ENCODE measurements at regions not wholly inside any gene's neighbourhood (a gene's known extent, or its start where the extent isn't known, plus 50 kb on each side); places are given as distances from the start of the nearest gene placed in this dataset.

DNA sequence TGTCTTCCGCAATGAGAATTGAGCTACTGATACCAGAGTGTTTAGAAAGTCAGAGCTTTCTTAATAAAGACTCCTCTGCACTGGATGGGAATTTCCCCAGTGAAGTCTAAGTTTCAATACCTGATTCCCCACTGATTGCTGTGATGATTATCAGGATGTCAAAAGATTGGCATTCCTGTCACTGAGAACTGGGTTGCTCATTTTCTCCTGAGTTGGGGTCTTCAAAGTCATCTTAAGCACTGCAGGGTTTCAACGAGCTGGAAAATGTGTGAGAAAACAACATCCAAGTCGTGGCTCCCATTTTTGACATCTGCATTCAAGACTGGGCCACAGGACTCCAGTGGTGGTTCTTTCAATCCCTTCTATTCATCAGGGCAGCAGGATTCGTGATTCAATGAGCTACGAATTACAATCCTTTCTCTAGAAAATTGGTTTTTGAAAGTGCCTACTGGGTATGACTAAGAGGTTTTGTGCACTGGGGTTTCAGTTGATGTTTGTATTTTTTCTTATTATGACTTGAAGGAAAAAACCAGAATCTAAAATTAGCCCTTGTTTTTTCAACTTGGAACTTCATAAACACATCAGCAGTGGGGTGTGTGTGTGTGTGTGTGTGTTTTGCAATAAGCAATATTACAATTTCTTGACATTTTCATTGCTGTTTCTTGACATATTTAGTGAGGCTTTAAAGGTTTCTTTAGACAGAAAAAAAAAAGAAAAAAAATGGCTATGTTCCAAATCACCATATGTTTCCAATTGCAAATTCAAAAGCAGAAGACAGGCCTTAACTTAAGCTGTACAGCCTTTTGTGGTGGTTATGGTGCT, 233.0 kb downstream of the FAM76B start:
- Histone ChIP-seq H3K4me3 (no peak overlapping the region), H3K4me1 (no peaks in the 10 kb centered on the region), H3K9me3 (no peaks in the 10 kb centered on the region), H3K36me3 (no peaks in the 10 kb centered on the region), H3K27ac (no peak overlapping the region), H3K27me3 (no peaks in the 10 kb centered on the region)
- intact Hi-C loops (cut with DNase I), result no loop called here
- ATAC-seq, result no peak
- no peak for DNase-seq
- TF ChIP-seq, protein P1, sequence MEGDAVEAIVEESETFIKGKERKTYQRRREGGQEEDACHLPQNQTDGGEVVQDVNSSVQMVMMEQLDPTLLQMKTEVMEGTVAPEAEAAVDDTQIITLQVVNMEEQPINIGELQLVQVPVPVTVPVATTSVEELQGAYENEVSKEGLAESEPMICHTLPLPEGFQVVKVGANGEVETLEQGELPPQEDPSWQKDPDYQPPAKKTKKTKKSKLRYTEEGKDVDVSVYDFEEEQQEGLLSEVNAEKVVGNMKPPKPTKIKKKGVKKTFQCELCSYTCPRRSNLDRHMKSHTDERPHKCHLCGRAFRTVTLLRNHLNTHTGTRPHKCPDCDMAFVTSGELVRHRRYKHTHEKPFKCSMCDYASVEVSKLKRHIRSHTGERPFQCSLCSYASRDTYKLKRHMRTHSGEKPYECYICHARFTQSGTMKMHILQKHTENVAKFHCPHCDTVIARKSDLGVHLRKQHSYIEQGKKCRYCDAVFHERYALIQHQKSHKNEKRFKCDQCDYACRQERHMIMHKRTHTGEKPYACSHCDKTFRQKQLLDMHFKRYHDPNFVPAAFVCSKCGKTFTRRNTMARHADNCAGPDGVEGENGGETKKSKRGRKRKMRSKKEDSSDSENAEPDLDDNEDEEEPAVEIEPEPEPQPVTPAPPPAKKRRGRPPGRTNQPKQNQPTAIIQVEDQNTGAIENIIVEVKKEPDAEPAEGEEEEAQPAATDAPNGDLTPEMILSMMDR (IDR thresholded peaks at IDR 0.05), result no peak

- H3K36me3 ChIP-seq, result no peaks in the 10 kb centered on the region
- no peaks in the 10 kb centered on the region for H3K9me3 ChIP-seq
- no peaks in the 10 kb centered on the region for H3K4me1 ChIP-seq
- no peak overlapping the region for H3K27ac ChIP-seq
- TF ChIP-seq, protein P1 (IDR thresholded peaks at IDR 0.05), result no peak
- no peak overlapping the region for H3K4me3 ChIP-seq
- DNase-seq (no peak), ATAC-seq (no peak)
- no peaks in the 10 kb centered on the region for H3K27me3 ChIP-seq
- intact Hi-C loops (cut with DNase I), result no loop called here
Observed at GRCh38 chr11:95556011-95556341, 233.6 kb downstream of the FAM76B start.

GRCh38 chr11:95554911-95555310, 234.7 kb downstream of the FAM76B start:
- intact Hi-C loops (cut with DNase I), result no loop called here
- ATAC-seq, result no peak
- Histone ChIP-seq H3K4me3 (no peak overlapping the region), H3K27me3 (no peaks in the 10 kb centered on the region), H3K27ac (no peak overlapping the region), H3K4me1 (no peaks in the 10 kb centered on the region), H3K9me3 (no peaks in the 10 kb centered on the region), H3K36me3 (no peaks in the 10 kb centered on the region)
- DNase-seq, result no peak
- TF ChIP-seq, protein P1 (IDR thresholded peaks at IDR 0.05), result no peak

DNA sequence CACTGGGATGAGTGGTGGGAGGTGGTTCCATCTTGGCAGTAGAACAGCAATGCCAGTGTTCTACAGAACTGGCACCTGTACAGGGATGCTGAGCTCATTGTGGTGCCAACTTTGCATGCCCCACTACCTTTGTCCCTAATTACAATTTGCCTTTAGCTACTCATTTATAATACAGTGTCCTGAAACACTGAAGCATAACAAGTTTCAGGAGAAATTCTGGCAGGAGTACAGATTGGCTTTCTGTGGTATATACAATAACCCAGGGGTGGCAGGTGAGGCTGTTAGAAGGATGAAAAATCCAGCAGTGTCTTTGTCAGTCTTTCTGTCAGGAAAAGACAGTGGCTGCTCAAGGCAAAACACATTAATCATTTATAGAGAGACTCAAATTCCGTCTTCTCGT, 240.3 kb downstream of the FAM76B start:
- no peaks in the 10 kb centered on the region for H3K4me1 ChIP-seq
- intact Hi-C loops (cut with DNase I), result no loop called here
- no peaks in the 10 kb centered on the region for H3K9me3 ChIP-seq

GRCh38 chr11:95548416-95548815, 241.2 kb downstream of the FAM76B start:
- no peak for ATAC-seq
- Histone ChIP-seq H3K27ac (no peak overlapping the region), H3K4me3 (no peak overlapping the region), H3K36me3 (no peaks in the 10 kb centered on the region), H3K9me3 (no peaks in the 10 kb centered on the region), H3K27me3 (no peaks in the 10 kb centered on the region), H3K4me1 (no peaks in the 10 kb centered on the region)
- intact Hi-C loops (cut with DNase I), result no loop called here
- no peak for DNase-seq
- TF ChIP-seq, protein P1 (IDR thresholded peaks at IDR 0.05), result no peak

More for the DNA sequence above, 240.3 kb downstream of the FAM76B start:
- Histone ChIP-seq H3K27me3 (no peaks in the 10 kb centered on the region), H3K27ac (no peak overlapping the region), H3K36me3 (no peaks in the 10 kb centered on the region), H3K4me3 (no peak overlapping the region)
- no peak for DNase-seq
- TF ChIP-seq, protein P1 (IDR thresholded peaks at IDR 0.05), result no peak
- ATAC-seq, result no peak

Data from upper lobe of right lung (tissue), 1 donor.